ENCODE measurements at regions not wholly inside any gene's neighbourhood (a gene's known extent, or its start where the extent isn't known, plus 50 kb on each side); places are given as distances from the start of the nearest gene placed in this dataset.

DNA sequence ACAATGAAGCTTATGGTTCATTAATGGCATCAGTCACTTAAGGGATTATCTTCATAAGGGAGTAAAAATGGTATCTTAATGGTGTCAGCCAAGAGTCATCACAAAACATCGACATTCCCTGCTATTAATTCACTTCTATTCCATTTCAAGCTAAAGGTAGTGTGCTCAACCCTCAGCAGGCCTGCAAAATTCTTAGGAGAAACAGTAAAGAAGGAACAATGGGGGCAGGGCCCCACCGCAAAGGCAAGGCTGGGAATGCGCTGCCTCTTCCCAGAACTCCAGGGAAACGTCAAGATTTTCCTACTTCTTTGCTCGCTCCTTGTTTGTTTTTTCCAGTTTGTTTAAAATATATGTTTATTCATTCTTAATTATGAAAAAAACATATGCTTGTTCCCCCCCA lies 187.3 kb upstream of the TSC22D2 start:
- no peaks in the 10 kb centered on the region for H3K27me3 ChIP-seq
- intact Hi-C loops (cut with DNase I) = no loop called here
- no peak for DNase-seq (ENCODE audit: extremely low spot score in 2 of 2)
- peak overlapping the region; percentile 5 for H3K27ac ChIP-seq
- no peaks in the 10 kb centered on the region for H3K9me3 ChIP-seq
- TF ChIP-seq CTCF (IDR thresholded peaks at IDR 0.05) (no peak), POLR2A (IDR thresholded peaks at IDR 0.05) (no peak), POLR2AphosphoS5 (IDR thresholded peaks at IDR 0.05; ENCODE audit: insufficient read depth in 1 of 2, low read depth in 1 of 2) (no peak)
- peaks cover 15% of the 10 kb centered on the region for H3K4me1 ChIP-seq
- H3K4me3 ChIP-seq = peak overlapping the region; percentile 27 to 38
- no peaks in the 10 kb centered on the region for H3K36me3 ChIP-seq

DNA sequence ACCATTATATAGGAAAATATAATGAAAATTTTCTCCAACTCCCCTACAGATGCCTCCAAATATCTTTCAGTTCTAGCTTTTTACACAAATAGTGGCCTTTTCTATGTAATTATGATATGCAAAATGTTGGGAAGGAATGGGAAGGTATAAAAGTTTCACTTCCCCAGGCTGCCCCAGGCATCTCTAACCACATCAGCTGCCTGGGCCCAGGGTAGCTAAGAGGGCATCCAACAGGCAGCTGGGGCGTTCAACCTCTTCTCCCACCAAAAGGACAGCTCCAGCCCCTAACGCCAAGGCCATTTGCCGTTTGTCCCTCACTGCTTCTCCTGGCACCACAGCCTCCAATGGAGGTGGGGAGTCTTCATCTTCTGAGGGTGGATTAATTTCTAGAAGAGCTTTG lies 188.1 kb upstream of the TSC22D2 start:
- Histone ChIP-seq H3K4me3 (no peak overlapping the region), H3K27ac (no peak overlapping the region), H3K36me3 (no peaks in the 10 kb centered on the region), H3K9me3 (no peaks in the 10 kb centered on the region), H3K27me3 (no peaks in the 10 kb centered on the region), H3K4me1 (peaks cover 16% of the 10 kb centered on the region)
- intact Hi-C loops (cut with DNase I) = no loop called here
- DNase-seq (ENCODE audit: extremely low spot score in 2 of 2) = peak in 1 of 2 donors; percentile 80
- TF ChIP-seq CTCF (IDR thresholded peaks at IDR 0.05) (no peak), POLR2AphosphoS5 (IDR thresholded peaks at IDR 0.05; ENCODE audit: insufficient read depth in 1 of 2, low read depth in 1 of 2) (no peak), POLR2A (IDR thresholded peaks at IDR 0.05) (no peak)

- H3K4me1 ChIP-seq = peaks cover 16% of the 10 kb centered on the region
- H3K4me3 ChIP-seq = no peak overlapping the region
- H3K27me3 ChIP-seq = no peaks in the 10 kb centered on the region
- H3K36me3 ChIP-seq = no peaks in the 10 kb centered on the region
- TF ChIP-seq POLR2A (IDR thresholded peaks at IDR 0.05) (no peak), POLR2AphosphoS5 (IDR thresholded peaks at IDR 0.05; ENCODE audit: insufficient read depth in 1 of 2, low read depth in 1 of 2) (no peak), CTCF (IDR thresholded peaks at IDR 0.05) (no peak)
- H3K27ac ChIP-seq = no peak overlapping the region
- intact Hi-C loops (cut with DNase I) = no loop called here
- H3K9me3 ChIP-seq = no peaks in the 10 kb centered on the region
- DNase-seq (ENCODE audit: extremely low spot score in 2 of 2) = peak in 1 of 2 donors; percentile 16
These were observed 189.3 kb upstream of the TSC22D2 start for GRCh38 chr3:150218841-150219240.

- intact Hi-C loops (cut with DNase I) = no loop called here
- no peak overlapping the region for H3K4me3 ChIP-seq
- TF ChIP-seq CTCF (IDR thresholded peaks at IDR 0.05) = no peak
- TF ChIP-seq POLR2A (IDR thresholded peaks at IDR 0.05) = no peak
- no peak for TF ChIP-seq POLR2AphosphoS5 (IDR thresholded peaks at IDR 0.05; ENCODE audit: insufficient read depth in 1 of 2, low read depth in 1 of 2)
- H3K9me3 ChIP-seq = no peaks in the 10 kb centered on the region
- H3K36me3 ChIP-seq = no peaks in the 10 kb centered on the region
- peaks cover 16% of the 10 kb centered on the region for H3K4me1 ChIP-seq
- H3K27ac ChIP-seq = no peak overlapping the region
- no peak for DNase-seq (ENCODE audit: extremely low spot score in 2 of 2)
- H3K27me3 ChIP-seq = no peaks in the 10 kb centered on the region
These were observed 189.9 kb upstream of the TSC22D2 start for GRCh38 chr3:150218236-150218635.

GRCh38 chr3:150217691-150218090 lies 190.4 kb upstream of the TSC22D2 start:
- Histone ChIP-seq H3K9me3 (no peaks in the 10 kb centered on the region), H3K4me3 (no peak overlapping the region), H3K36me3 (no peaks in the 10 kb centered on the region), H3K27ac (no peak overlapping the region), H3K27me3 (no peaks in the 10 kb centered on the region), H3K4me1 (peaks cover 16% of the 10 kb centered on the region)
- TF ChIP-seq CTCF (IDR thresholded peaks at IDR 0.05) = no peak
- TF ChIP-seq POLR2AphosphoS5 (IDR thresholded peaks at IDR 0.05; ENCODE audit: insufficient read depth in 1 of 2, low read depth in 1 of 2) = no peak
- TF ChIP-seq POLR2A (IDR thresholded peaks at IDR 0.05) = no peak
- DNase-seq (ENCODE audit: extremely low spot score in 2 of 2) = peak in 1 of 2 donors; percentile 64
- intact Hi-C loops (cut with DNase I) = no loop called here
